HG03565 (cell line): ENCODE measurements at regions not wholly inside any gene's neighbourhood (a gene's known extent, or its start where the extent isn't known, plus 50 kb on each side); places are given as distances from the start of the nearest gene placed in this dataset.
A peak's percentile ranks its signal among the peaks of the same experiment; 100 is the strongest.

Experiments
- ATAC-seq: cut with Tn5 transposase; IDR thresholded peaks from one replicate; pipeline ENCODE4 v1.9.1; 2021; ENCODE audit warnings: mild to moderate bottlenecking, moderate library complexity; ENCODE audit not compliant: unreplicated experiment

GRCh38 chr9:107064378-107064777, 201.4 kb downstream of the ZNF462 start:
- ATAC-seq: no peak

- ATAC-seq: no peak
These were observed 202.6 kb downstream of the ZNF462 start for GRCh38 chr9:107065549-107065948.

- ATAC-seq: no peak
These were observed 204.9 kb downstream of the ZNF462 start for GRCh38 chr9:107067739-107068416.

- no peak for ATAC-seq
These were observed 205.6 kb downstream of the ZNF462 start for GRCh38 chr9:107068581-107068980.

- ATAC-seq: no peak
These were observed 207.6 kb downstream of the ZNF462 start for GRCh38 chr9:107070586-107070985.

- ATAC-seq: no peak
These were observed 205.0 kb upstream of the RAD23B start for GRCh38 chr9:107078061-107078460.

- no peak for ATAC-seq
These were observed 203.5 kb upstream of the RAD23B start for GRCh38 chr9:107079589-107079988.

- ATAC-seq: no peak
These were observed 202.9 kb upstream of the RAD23B start for GRCh38 chr9:107080130-107080529.

- ATAC-seq: no peak
These were observed 196.6 kb upstream of the RAD23B start for GRCh38 chr9:107086460-107086859.

GRCh38 chr9:107087222-107087621, 195.9 kb upstream of the RAD23B start:
- ATAC-seq: no peak

GRCh38 chr9:107090218-107090617, 192.9 kb upstream of the RAD23B start:
- no peak for ATAC-seq

- ATAC-seq: no peak
These were observed 189.6 kb upstream of the RAD23B start for GRCh38 chr9:107093365-107094060.

GRCh38 chr9:107094370-107094769, 188.7 kb upstream of the RAD23B start:
- ATAC-seq: no peak

GRCh38 chr9:107100591-107100990, 182.5 kb upstream of the RAD23B start:
- no peak for ATAC-seq

- ATAC-seq: no peak
These were observed 181.1 kb upstream of the RAD23B start for GRCh38 chr9:107102011-107102410.

GRCh38 chr9:107103621-107104020, 179.5 kb upstream of the RAD23B start:
- ATAC-seq: no peak

- ATAC-seq: no peak
These were observed 177.3 kb upstream of the RAD23B start for GRCh38 chr9:107105784-107106183.

GRCh38 chr9:107106416-107106815, 176.7 kb upstream of the RAD23B start:
- ATAC-seq: no peak

GRCh38 chr9:107108342-107109130, 174.5 kb upstream of the RAD23B start:
- ATAC-seq: no peak

- no peak for ATAC-seq
These were observed 173.8 kb upstream of the RAD23B start for GRCh38 chr9:107109324-107109723.

GRCh38 chr9:107110153-107110552, 172.9 kb upstream of the RAD23B start:
- no peak for ATAC-seq

- ATAC-seq: peak; percentile 79
These were observed 170.3 kb upstream of the RAD23B start for GRCh38 chr9:107112707-107113243.
